ENCODE measurements at regions not wholly inside any gene's neighbourhood (a gene's known extent, or its start where the extent isn't known, plus 50 kb on each side); places are given as distances from the start of the nearest gene placed in this dataset.

DNA sequence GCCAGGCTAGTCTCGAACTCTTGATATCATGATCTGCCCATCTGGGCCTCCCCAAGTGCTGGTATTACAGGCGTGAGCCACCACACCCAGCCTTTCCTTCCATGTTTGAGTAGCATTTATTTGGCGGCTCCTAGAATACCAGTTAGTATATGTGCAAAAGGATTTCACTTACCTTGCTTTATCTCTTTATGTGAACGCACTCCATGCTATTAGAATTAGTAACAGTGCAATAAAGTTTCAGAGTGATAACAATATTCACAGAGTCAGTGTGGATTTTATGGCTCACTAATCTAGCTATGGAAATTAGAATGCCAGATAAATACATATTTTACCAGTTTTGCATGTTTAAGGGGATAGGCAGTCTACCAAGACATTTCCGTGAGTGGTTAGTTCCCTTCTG is 74.4 kb upstream of the NIPBL start:
- TF ChIP-seq, protein P1, sequence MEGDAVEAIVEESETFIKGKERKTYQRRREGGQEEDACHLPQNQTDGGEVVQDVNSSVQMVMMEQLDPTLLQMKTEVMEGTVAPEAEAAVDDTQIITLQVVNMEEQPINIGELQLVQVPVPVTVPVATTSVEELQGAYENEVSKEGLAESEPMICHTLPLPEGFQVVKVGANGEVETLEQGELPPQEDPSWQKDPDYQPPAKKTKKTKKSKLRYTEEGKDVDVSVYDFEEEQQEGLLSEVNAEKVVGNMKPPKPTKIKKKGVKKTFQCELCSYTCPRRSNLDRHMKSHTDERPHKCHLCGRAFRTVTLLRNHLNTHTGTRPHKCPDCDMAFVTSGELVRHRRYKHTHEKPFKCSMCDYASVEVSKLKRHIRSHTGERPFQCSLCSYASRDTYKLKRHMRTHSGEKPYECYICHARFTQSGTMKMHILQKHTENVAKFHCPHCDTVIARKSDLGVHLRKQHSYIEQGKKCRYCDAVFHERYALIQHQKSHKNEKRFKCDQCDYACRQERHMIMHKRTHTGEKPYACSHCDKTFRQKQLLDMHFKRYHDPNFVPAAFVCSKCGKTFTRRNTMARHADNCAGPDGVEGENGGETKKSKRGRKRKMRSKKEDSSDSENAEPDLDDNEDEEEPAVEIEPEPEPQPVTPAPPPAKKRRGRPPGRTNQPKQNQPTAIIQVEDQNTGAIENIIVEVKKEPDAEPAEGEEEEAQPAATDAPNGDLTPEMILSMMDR (conservative IDR thresholded peaks at IDR 0.05; ENCODE audit: low read depth, low read length): no peak
- TF ChIP-seq EZH2 (IDR thresholded peaks at IDR 0.05; ENCODE audit: low read length, unreplicated experiment) (no peak), EZH2phosphoT487 (IDR thresholded peaks at IDR 0.05; ENCODE audit: borderline replicate concordance, low read length) (no peak)

Data from PC-3 (cell line).